ENCODE measurements at regions not wholly inside any gene's neighbourhood (a gene's known extent, or its start where the extent isn't known, plus 50 kb on each side); places are given as distances from the start of the nearest gene placed in this dataset.
"Not testable (repeated sequence)": the region's sequence is repeated elsewhere in the genome, so short reads cannot be mapped to it uniquely, and the experiment has no call there.

DNA sequence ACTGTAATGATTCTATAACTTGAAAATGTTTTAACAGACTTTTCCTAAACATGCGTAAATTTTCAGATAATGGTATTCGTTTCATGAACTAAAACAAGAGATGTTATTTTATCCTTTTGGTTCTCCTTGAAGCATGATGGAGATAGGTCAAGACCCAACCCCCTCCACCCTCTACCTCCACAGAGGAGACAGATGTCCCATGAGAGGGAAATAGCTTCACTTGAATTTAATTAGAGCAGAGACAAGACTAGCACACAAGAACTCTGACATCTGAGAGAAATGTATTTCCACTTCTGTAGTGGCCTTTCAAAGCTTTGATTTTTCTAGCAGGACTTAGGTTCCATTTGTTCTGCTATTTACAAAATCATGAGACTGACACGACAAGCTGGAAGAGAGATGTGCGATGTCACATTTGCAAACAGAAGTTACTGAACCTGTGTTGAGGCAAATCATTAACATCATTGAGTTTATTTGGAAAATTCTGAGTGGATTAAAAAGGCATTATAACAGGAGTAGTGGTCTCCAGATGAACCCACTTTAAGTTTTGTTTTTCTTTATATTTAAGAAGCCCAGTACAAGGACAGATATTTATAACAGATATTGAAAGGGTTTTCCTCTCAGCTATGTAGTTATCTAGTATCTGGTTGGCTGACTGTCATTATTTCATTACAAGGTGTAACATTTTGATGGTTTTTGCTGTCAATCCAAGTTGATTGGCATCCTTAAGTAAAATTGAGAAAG, 276.2 kb downstream of the ASXL3 start:
- no peak for DNase-seq (ENCODE audit: low read depth)

DNA sequence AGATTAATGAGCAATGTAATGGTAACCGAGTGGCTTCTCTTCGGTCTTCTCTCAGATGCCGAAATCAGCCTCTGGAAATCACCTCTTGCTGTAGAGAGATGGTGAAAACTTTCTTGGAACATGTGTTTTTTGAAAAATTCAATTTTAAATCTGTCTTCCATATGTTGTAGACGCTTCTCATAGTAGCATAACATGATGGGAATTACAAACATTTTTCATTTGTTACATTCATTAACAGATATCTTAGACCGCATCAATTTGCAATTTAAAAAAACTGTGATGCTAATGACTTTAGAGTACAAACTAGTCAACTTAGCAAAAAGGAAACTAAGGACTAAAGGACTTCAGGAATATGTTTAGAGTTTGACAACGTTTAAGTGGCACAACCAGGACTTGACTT, 275.2 kb downstream of the ASXL3 start:
- DNase-seq (ENCODE audit: low read depth): no peak

DNA sequence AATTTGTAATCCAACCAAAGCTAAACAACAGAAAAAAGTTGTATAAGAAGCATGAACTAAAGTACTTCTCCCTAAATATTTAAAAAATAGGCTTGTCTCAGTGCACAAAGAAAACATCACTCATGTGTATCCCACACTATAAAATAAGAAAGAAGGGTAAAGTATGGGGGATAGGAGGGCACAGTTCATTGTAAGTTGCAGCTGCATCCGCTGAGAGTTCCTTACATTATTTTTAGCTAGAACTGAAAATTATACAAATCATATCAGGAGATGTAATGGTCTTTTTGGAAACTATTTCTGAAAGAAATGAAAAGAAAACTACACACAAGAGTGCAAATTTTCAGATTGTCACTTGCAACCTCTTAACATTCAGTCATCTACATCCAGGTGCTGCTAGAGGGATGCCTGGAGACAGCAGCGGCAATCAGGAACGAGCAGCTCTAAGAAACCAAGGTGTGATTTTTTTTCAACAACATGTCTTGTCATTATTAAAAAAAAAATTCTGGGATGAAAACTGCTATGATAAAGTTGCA, 273.6 kb downstream of the ASXL3 start:
- DNase-seq (ENCODE audit: low read depth): no peak

DNA sequence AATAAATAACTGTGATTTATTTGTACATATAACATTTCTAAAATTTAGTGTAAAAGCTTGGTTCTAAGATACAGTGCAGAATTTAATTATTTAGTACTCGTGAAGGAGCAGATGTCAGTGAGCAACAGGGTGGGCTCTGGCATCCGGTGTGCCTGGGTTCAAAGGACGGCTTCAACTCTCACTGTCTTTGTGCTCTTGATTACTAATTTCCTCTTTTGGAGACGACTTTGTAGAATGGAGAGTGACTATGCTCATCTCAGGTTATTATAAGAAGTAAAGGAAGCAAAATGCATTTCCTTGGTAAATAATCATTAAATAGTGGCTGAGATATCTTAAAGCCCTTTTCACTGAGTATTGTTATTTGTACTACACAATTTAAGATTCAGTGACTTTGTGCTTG, 271.7 kb downstream of the ASXL3 start:
- DNase-seq (ENCODE audit: low read depth): no peak

DNA sequence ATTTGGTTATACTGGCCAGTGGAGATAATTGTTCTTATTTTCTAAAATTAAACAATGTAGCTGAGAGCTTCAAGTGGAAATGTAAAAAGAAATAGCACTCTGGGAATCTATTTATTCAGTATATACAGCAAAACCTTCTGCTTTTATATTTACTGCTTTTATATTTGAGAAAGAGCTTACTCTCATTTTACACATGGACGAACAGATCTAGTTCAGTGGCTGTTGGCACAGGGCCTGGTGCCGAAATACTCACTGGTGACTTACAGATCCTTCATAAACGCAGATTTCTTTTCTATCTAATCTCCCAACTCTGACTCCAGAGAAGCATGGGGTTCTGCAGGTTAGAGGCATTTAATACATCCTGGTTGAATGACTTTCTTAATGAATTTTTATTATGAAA, 266.2 kb downstream of the ASXL3 start:
- DNase-seq (ENCODE audit: low read depth): no peak

DNA sequence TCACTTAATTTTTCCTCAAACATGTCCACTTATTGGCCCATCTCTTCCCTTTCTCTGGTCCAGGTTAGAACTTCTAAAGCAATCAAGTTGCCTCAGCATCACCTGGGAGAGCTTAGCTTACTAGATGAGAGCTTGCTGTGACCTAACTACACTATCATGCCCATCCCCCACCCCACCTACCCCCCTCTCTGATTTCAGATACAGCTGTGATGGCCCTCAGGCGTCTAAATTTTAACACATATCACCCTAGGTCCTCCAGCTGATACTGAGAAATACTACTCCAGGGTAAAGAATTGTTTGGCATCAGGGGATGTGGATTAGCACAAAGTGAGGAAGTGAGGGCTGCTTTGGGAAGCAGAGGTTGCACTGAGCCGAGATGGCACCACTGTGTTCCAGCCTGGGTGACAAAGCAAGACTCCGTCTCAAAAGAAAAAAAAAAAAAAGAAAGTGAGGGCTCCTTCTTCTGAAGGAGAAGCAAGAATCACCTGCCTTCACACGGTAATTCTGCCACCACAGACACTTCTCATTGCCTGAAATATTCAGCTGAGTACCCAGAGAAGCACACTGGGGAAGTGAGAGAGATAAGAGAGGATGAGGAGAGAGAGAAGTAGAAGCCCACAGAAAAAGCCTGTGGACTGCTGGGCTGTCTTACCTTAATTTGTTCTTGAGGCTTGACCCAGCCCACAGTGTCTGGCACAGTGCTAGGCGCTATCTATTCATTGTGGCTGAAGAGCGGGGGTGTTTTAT, 263.4 kb downstream of the ASXL3 start:
- no peak for DNase-seq (ENCODE audit: low read depth)

DNA sequence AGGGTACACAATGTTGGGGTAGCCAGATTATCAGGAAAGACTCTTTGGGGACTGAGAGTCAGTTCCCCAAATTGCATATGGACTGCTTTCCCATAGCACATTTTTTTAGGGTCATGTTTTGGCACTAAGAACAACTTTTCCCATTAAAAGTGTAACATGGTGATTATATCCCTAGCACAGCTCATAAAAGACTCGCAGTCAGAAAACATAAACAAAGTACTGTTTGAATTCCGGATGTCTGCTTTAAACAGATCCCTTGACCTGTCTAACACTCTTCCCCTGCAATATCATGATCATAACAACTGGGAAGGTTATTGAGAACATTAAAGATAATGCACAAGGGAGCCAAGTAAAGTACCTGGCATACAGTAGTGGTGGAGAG, 262.2 kb downstream of the ASXL3 start:
- no peak for DNase-seq (ENCODE audit: low read depth)

DNA sequence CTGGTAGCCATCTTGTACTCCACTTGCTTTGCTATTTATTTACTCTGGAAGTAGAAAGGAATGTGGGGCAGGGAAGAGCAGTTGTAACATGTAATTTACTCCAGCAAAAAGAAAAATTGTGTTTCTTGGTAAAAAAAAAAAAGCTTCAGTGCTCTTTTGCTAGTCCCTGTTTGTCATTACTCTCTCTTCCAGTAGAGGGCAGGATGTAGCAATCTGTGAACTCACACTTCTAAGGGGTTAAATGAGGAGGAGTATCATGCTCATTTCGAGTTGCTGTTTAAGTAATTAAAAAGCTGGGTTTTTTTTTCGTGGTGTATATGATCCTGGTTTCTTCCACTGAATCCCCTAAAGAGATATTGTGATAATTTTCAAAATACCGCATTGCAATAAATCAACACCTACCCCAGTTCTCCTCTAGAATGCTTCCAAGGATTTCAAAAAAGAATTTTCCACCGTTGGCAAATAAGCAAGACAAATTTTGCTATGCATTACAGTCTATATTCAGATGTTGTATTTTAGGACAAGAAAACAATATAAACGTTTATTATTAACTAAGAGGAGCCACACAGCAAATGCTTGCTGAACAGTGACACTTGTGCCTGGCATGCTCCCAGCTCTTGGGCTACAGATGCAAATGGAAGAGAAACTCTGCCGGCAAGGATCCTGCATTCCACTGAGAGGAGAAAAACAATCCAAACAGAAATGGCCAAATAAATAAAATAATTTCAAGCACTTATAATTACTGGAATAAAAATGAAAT, 261.6 kb downstream of the ASXL3 start:
- no peak for DNase-seq (ENCODE audit: low read depth)

DNA sequence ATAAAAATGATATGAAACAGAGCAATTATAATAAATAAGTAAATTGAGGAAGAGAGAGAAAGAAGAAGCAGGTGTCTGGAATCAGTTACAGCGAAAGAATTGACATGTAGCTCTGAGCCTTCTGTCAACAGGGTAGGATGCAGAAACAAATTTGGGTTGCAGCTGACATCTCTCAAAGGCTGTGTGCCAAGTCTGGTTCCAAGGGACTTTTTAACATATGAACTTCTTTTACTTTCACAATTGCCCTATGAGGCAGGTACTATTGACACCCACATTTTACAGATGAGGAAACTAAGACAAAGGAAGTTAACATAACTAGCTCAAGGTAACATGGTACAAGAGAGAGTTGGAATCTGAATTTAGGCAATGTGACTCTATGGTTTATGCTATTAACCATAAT, 260.0 kb downstream of the ASXL3 start:
- DNase-seq (ENCODE audit: low read depth): no peak

DNA sequence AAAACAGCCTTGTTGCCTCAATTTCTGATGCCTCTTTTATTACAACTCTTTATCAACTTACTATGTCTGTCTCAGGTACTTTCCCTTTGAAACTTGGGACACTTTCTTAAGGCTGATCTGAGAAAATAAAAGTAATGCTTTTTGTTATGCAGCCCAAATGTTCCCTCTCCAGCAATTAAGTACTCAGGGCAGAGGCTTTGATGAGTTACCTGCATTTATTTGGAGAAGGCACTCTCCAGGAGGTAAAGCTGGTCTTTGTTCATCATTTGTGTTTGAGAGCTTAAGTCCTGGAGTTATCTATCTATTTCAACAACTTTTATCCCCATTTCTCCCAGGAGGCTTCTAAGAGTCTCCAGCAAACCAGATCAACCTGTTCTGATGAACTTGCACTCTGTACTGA, 259.2 kb downstream of the ASXL3 start:
- DNase-seq (ENCODE audit: low read depth): no peak

DNA sequence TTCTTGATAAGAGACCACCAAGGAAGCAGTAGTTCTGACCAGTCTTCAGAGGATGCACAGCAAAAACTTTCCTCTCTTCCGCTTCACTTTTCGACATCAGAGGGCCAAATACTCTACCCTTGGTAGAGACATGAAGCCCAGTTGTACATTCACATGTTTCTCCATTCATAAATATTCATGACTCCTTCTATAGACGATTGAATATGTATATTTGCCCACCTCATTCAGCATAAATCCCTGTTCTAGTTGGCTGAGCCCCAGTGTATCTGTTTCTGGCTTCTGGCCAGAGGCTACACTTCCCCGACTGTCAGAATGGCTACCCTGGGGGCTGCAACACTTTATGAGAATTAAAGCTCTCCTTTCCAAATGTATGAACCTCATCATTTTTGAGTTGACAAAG, 258.5 kb downstream of the ASXL3 start:
- no peak for DNase-seq (ENCODE audit: low read depth)

DNA sequence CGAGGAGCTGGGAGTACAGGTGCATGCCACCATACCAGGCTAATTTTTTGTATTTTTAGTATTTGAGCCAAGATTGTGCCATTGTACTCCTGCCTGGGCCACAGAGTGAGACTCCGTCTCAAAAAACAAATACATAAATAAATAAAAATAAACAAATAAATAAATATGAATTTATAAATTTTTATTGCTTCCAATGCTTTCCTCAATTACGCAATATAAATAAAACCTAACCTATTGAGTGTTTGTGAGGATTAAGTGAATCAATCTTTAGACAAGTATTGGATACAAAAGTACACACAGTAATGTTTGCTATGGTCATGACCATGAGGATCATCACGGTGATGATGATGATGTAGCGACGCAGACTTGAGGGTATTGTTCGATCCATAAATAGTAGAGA, 257.4 kb downstream of the ASXL3 start:
- no peak for DNase-seq (ENCODE audit: low read depth)

DNA sequence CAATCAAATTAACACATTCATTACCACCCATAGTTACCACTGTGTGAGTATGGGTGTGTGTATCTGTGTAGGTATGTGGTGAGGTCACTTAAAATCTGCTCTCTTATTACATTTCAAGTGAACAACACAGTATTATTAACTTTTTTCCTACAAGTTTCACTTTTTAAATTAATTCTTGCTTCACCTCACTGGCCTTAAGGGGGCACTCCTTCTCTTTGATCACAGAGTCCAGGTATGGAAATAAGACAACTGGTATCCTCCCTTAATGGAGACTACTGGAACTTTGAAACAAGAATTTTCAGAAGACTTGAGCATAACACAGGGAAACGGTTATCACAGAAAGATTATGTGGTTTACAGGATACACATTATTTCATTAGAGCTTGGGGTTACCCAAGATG, 255.8 kb downstream of the ASXL3 start:
- no peak for DNase-seq (ENCODE audit: low read depth)

DNA sequence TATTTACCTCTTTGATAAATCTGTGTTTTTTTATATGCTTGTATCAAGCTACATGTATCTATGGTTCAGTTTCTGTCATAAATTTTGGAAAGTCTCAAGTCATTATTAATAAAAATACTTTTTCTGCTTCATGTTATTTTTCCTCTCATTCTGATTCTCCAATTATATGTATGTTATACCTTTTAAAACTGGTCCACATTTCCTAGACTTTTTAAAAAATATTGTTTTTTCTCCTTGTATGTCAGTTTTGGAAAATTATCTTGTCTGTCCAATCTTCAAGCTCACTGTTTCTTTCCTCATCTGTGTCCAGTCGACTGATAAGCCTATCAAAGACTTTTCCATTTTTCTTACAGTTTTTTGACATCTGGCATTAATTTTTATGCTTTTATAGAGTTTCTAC, 253.4 kb downstream of the ASXL3 start:
- DNase-seq (ENCODE audit: low read depth): no peak

DNA sequence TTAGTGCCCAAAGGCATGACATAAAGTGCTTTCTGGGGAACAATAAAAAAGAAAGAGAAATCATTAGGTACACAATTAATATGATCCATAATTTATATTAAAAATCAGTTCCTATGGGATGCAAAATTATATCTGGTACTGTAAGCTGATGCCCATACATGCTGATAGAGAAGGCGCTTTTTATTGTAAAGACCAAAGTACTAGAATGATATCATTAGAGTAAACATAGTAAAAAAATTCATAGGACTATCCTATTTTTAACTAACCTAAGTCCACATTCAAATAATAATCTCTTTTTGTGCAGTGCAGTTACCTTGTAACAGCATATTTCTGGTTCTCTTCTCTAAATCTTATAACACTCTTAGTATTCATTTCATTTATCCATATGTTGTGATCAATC, 252.2 kb downstream of the ASXL3 start:
- DNase-seq (ENCODE audit: low read depth): no peak

DNA sequence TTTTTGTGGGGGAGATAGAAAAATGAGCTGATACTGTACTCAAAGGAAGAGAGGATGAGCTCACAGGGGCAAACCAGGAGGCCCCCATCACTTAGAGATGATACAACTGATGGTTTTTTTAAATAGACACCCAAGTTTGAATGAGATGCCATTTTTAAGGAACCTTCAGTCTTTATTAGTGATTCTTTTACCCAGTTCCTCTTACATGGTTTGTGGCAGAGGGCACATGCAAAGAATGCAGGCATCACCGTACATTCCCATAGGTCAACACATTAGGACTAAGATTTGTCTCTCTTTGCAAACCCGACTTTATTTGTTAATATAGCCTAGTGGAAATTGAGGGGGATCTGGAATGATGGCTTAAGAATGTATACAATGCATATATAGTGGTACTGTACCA, 250.9 kb downstream of the ASXL3 start:
- no peak for DNase-seq (ENCODE audit: low read depth)

DNA sequence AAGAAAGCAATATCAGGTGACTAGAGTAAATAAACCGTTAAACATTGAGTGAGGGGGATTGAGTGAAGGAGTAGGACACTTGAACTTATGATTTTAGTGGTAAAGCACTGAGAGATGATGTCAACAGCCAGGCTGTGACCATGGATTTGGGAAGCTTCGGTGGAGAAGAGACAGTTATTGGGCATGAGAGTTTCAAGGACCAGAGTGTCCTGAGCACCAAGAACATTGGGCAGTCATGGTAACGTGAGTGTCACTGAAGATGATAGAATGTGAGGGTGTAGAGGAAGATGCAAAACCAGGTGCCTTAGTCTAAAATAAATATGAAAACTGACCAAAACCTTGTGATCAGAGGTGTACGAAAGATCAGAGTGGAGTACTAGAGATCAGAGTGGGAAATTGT, 248.1 kb downstream of the ASXL3 start:
- no peak for DNase-seq (ENCODE audit: low read depth)

DNA sequence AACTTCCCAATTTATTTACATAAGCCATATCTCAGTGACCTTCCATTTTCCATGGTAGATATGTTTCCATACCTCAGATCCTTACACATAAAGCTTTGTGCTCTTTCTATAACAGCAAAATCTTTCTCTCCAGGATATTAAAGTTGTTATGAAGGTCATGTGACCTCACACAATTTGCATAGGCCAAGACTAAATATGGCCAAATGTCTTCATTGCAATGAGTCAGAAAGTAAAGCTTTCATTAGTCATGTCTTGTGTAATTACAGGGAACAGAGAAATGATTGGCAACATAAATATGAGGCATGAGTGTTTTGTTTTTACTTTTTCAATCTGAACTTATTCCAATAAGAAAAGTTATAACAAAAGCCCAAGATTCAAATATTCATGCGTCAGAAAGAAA, 243.5 kb downstream of the ASXL3 start:
- peak; percentile 72 for DNase-seq (ENCODE audit: low read depth)

DNA sequence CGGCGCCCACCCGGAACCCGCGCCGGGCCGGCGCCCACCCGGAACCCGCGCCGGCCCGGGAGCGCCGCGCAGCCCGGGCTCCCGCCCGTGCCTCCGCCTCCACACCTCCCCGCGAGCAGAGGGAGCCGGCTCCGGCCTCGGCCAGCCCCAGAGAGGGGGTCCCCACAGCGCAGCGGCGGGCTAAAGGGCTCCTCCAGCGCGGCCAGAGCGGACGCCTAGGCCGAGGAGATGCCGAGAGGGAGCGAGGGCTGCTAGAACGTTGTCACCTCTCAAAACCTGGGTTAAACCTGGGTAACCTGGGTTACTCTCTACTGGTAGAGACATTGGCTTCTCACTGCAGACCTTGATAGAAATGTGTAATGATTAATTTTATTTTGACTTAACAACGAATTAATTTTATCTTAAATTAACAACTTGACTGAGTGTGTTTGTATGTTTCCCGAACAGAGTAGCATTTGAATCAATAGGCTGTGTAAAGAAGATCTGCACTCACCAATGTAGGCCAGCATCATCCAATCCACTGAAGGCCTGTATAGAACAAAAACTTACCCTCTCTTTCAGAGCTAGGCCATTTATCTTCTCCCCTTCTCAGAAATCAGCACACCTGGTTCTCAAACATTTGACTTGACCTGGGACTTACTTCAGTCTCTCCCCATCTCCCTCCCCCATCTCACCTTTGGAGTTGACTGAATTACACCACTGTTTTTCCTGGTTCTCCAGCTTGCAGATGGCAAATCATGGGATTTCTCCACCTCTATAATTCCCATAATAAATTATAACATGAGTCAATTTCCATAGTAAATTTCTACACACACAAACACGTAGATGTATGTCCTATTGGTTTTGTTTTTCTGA, 242.7 kb downstream of the ASXL3 start:
- DNase-seq (ENCODE audit: low read depth): no peak

DNA sequence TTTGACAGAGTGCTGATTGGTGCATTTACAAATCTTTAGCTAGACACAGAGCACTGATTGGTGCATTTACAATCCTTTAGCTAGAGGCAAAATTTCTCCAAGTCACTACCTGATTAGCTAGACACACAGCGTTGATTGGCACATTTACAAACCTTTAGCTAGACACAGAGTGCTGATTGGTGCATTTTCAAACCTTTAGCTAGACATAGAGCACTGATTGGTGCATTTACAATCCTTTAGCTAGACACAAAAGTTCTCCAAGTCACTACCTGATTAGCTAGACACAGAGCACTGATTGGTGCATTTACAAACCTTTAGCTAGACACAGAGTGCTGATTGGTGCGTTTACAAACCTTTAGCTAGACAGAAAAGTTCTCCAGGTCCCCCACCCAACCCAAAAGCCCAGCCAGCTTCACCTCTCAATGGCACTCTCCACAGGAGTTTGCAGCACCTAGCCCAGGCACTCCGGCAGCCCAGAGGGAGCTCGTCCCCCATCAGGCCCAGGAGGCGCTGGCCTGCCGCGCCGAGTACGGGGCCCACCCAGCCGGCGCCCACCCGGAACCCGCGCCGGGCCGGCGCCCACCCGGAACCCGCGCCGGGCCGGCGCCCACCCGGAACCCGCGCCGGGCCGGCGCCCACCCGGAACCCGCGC, 241.8 kb downstream of the ASXL3 start:
- not testable (repeated sequence) for DNase-seq (ENCODE audit: low read depth)

DNA sequence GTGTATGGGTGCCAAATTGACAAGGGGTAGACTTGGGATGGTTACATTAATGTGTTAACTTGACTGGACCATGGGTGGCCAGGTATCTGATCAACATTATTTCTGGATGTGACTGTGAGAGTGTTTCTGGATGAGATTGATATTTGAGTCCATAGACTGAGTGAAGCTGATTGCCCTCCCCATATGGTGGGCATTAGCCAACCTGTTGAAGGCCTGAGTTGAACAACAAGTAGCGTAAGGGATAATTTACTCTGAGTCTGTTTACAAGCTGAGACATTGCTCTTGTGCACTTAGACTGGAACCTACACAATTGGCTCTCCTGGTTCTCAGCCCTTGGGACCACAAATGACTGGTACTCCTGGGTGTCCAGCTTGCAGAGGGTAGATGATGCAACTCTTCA, 240.1 kb downstream of the ASXL3 start:
- no peak for DNase-seq (ENCODE audit: low read depth)
